CD14-positive monocyte (primary cell): ENCODE measurements at regions not wholly inside any gene's neighbourhood (a gene's known extent, or its start where the extent isn't known, plus 50 kb on each side); places are given as distances from the start of the nearest gene placed in this dataset.

Experiments used
- DNase-seq, 3 donors: peaks; one replicate each; pipeline ENCODE4 v3.0.0-alpha.2; 2011 to 2022
- H2AFZ ChIP-seq: 2 replicates; pipeline ENCODE4 v1.6.0; 2012; ENCODE audit warnings: mild to moderate bottlenecking, low read depth, low read length, inconsistent platforms; ENCODE audit not compliant: insufficient read depth, poor library complexity, severe bottlenecking
- H3K27ac ChIP-seq, 2 donors: 1 replicate in 1 of 2; 2 replicates in 1 of 2; pipeline ENCODE4 v1.5.1; 2012 to 2013; ENCODE audit warnings: low read length in 2 of 2, control low read depth in 1 of 2, inconsistent platforms in 1 of 2, low read depth in 1 of 2, mild to moderate bottlenecking in 1 of 2
- H3K27me3 ChIP-seq, 2 donors: one replicate each; pipeline versions ENCODE4 v1.6.0 to v1.6.1; 2011 to 2013; ENCODE audit warnings: low read length in 2 of 2; ENCODE audit not compliant: control insufficient read depth in 2 of 2, insufficient read depth in 2 of 2
- H3K36me3 ChIP-seq, 2 donors: replicated peaks in 1 of 2; 1 replicate in 1 of 2; 2 replicates in 1 of 2; pipeline versions ENCODE4 v1.5.1 to v1.6.1; 2012 to 2013; ENCODE audit warnings: low read length in 2 of 2, control low read depth in 1 of 2, inconsistent platforms in 1 of 2, mild to moderate bottlenecking in 1 of 2; ENCODE audit not compliant: insufficient read depth in 2 of 2, control insufficient read depth in 1 of 2
- H3K4me1 ChIP-seq, 2 donors: 1 replicate in 1 of 2; 2 replicates in 1 of 2; pipeline versions ENCODE4 v1.5.1 to v1.6.1; 2012 to 2013; ENCODE audit warnings: low read length in 2 of 2, control low read depth in 1 of 2, inconsistent platforms in 1 of 2, mild to moderate bottlenecking in 1 of 2, moderate library complexity in 1 of 2; ENCODE audit not compliant: insufficient read depth in 2 of 2, control insufficient read depth in 1 of 2
- H3K4me2 ChIP-seq: replicated peaks from 2 replicates; pipeline ENCODE3; 2012; ENCODE audit warnings: low read length, moderate library complexity, mild to moderate bottlenecking; ENCODE audit not compliant: poor library complexity, severe bottlenecking; ENCODE audit errors: extremely low read depth
- H3K4me3 ChIP-seq, 3 experiments: fragments of 200-600 bp in 1 of 3; sonication (generic) in 1 of 3; replicated peaks in 1 of 3; 1 replicate in 2 of 3; 2 replicates in 1 of 3; pipeline ENCODE4 v1.5.1; 2011 to 2013; ENCODE audit warnings: low read length in 3 of 3, mild to moderate bottlenecking in 3 of 3, control low read depth in 2 of 3, low read depth in 2 of 3, inconsistent platforms in 1 of 3, moderate library complexity in 1 of 3
- H3K79me2 ChIP-seq: 2 replicates; pipeline ENCODE4 v1.6.0; 2012; ENCODE audit warnings: mild to moderate bottlenecking, control low read depth, inconsistent platforms, low read length, moderate library complexity; ENCODE audit not compliant: insufficient read depth
- H3K9ac ChIP-seq: 2 replicates; pipeline ENCODE4 v1.6.0; 2017; ENCODE audit warnings: low read length, mild to moderate bottlenecking; ENCODE audit not compliant: insufficient read depth, poor library complexity, severe bottlenecking
- H3K9me3 ChIP-seq, 2 donors: replicated peaks in 1 of 2; 1 replicate in 1 of 2; 2 replicates in 1 of 2; pipeline versions ENCODE4 v1.5.1 to v1.6.1; 2012 to 2013; ENCODE audit warnings: low read length in 2 of 2, control low read depth in 1 of 2; ENCODE audit not compliant: control insufficient read depth in 1 of 2, insufficient read depth in 1 of 2
- H4K20me1 ChIP-seq: 2 replicates; pipeline ENCODE4 v1.6.0; 2012; ENCODE audit warnings: mild to moderate bottlenecking, low read length, control low read depth, moderate library complexity; ENCODE audit not compliant: insufficient read depth
- H3K27ac Mint-ChIP-seq, 7 donors: one replicate each; pipeline ENCODE4 v1.8.0; 2020; ENCODE audit warnings: mild to moderate bottlenecking in 7 of 7, mixed read lengths in 7 of 7, moderate library complexity in 6 of 7, inconsistent platforms in 2 of 7
- H3K27me3 Mint-ChIP-seq, 3 donors: one replicate each; pipeline ENCODE4 v1.8.0; 2021 to 2022; ENCODE audit warnings: low read depth in 3 of 3, mild to moderate bottlenecking in 3 of 3, mixed read lengths in 3 of 3, moderate library complexity in 3 of 3, inconsistent platforms in 1 of 3
- H3K36me3 Mint-ChIP-seq, 2 donors: one replicate each; pipeline ENCODE4 v1.8.0; 2020; ENCODE audit warnings: mixed read lengths in 2 of 2, inconsistent platforms in 1 of 2, mild to moderate bottlenecking in 1 of 2
- H3K4me1 Mint-ChIP-seq: one replicate; pipeline ENCODE4 v1.8.0; 2020; ENCODE audit warnings: mild to moderate bottlenecking, mixed read lengths
- H3K4me3 Mint-ChIP-seq, 2 donors: one replicate each; pipeline ENCODE4 v1.8.0; 2020; ENCODE audit warnings: mild to moderate bottlenecking in 2 of 2, mixed read lengths in 2 of 2, moderate library complexity in 1 of 2
- H3K9me3 Mint-ChIP-seq, 7 donors: one replicate each; pipeline ENCODE4 v1.8.0; 2020 to 2022; ENCODE audit warnings: mixed read lengths in 7 of 7, mild to moderate bottlenecking in 6 of 7, moderate library complexity in 6 of 7, inconsistent platforms in 2 of 7
- CTCF ChIP-seq: fragments of 200-600 bp; IDR thresholded peaks from one replicate; pipeline ENCODE4 v1.8.0; 2022; ENCODE audit warnings: antibody characterized with exemption, mild to moderate bottlenecking
- WGBS: methylation state at CpG from one replicate; pipeline ENCODE4 v1.1.5; 2013; ENCODE audit warnings: missing lambda C conversion rate; ENCODE audit not compliant: insufficient coverage; 5-methylcytosine and 5-hydroxymethylcytosine counted together
- intact Hi-C, 2 donors: fragments of 100-400 bp; cut with micrococcal nuclease; formaldehyde crosslinking; loops; one replicate each; pipeline versions ENCODE4 v1.15.0 to v1.15.1; 2023

DNA sequence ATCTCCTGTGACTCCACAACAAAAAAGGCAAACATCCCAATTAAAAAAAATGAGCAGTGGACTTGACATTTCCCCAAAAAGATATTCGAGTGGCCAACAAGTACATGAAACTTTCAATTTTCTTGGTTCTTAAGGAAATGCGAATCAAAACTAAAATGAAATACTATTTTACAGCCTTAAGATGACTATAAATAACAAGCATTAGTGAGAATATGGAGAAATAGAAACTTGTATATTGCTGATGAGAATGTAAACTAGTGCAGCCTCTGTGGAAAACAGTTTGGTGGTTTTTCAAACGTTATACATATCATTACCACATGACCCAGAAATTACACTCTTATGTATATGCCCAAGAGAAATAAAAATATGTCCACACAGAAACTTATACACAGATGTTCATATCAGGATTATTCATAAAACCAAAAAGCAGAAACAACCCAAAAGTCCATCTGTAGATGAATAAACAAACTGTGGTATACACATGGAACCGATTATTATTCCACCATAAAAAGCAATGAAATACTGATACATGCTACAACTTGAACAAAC lies 153.2 kb upstream of the GPR149 start:
- H3K36me3 ChIP-seq = no peaks in the 10 kb centered on the region
- Mint-ChIP-seq H3K4me3 (no peak overlapping the region), H3K4me1 (peaks cover 19% of the 10 kb centered on the region), H3K9me3 (peaks cover 0 to 6% (median 4%) of the 10 kb centered on the region in 7 donors), H3K36me3 (no peaks in the 10 kb centered on the region), H3K27ac (no peak overlapping the region), H3K27me3 (peaks cover 0 to 5% (median 3%) of the 10 kb centered on the region in 3 donors)
- H3K4me3 ChIP-seq = no peak overlapping the region
- no peaks in the 10 kb centered on the region for H3K27me3 ChIP-seq
- no peaks in the 10 kb centered on the region for H3K79me2 ChIP-seq
- no peak for DNase-seq
- no peak overlapping the region for H3K27ac ChIP-seq
- H3K4me1 ChIP-seq = peaks cover 16 to 23% of the 10 kb centered on the region in 2 donors
- TF ChIP-seq CTCF = no peak
- intact Hi-C loops = no loop called here
- no peaks in the 10 kb centered on the region for H4K20me1 ChIP-seq
- H3K9ac ChIP-seq = no peak overlapping the region
- H3K4me2 ChIP-seq = no peak overlapping the region
- WGBS = no CpG with 5 or more reads among the region's 4 CpGs
- no peak overlapping the region for H2AFZ ChIP-seq
- H3K9me3 ChIP-seq = no peaks in the 10 kb centered on the region

DNA sequence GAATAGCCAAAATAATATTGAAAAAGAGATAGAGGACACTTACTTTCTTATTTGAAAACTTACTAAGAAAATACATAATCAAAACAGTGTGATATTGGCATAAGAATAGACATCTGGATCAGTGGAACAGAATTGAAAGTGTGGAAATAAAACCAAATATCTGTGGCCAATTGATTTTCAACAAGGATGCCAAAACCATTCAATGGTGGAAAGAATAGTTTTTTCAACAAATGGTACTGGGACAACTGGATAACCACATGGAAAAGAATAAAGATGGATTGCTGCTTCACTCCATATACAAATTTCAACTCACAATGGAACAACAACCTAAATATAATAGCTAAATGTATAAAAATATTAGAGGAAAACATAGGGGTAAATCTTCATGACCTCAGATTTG lies 152.5 kb upstream of the GPR149 start:
- H3K36me3 Mint-ChIP-seq = no peaks in the 10 kb centered on the region
- no peak overlapping the region for H3K4me3 Mint-ChIP-seq
- peaks cover 16 to 23% of the 10 kb centered on the region in 2 donors for H3K4me1 ChIP-seq
- no peak for DNase-seq
- no peaks in the 10 kb centered on the region for H3K9me3 ChIP-seq
- no peak for TF ChIP-seq CTCF
- no peak overlapping the region for H3K4me2 ChIP-seq
- no peak overlapping the region for H3K4me3 ChIP-seq
- H3K27me3 Mint-ChIP-seq = peaks cover 0 to 5% (median 3%) of the 10 kb centered on the region in 3 donors
- H4K20me1 ChIP-seq = no peaks in the 10 kb centered on the region
- H2AFZ ChIP-seq = no peak overlapping the region
- intact Hi-C loops = no loop called here
- H3K9me3 Mint-ChIP-seq = peaks cover 0 to 8% (median 4%) of the 10 kb centered on the region in 7 donors
- no peak overlapping the region for H3K27ac Mint-ChIP-seq
- no peak overlapping the region for H3K27ac ChIP-seq
- no peaks in the 10 kb centered on the region for H3K79me2 ChIP-seq
- H3K27me3 ChIP-seq = no peaks in the 10 kb centered on the region
- H3K9ac ChIP-seq = no peak overlapping the region
- peaks cover 19% of the 10 kb centered on the region for H3K4me1 Mint-ChIP-seq
- H3K36me3 ChIP-seq = no peaks in the 10 kb centered on the region
